ENCODE measurements at regions not wholly inside any gene's neighbourhood (a gene's known extent, or its start where the extent isn't known, plus 50 kb on each side); places are given as distances from the start of the nearest gene placed in this dataset.

DNA sequence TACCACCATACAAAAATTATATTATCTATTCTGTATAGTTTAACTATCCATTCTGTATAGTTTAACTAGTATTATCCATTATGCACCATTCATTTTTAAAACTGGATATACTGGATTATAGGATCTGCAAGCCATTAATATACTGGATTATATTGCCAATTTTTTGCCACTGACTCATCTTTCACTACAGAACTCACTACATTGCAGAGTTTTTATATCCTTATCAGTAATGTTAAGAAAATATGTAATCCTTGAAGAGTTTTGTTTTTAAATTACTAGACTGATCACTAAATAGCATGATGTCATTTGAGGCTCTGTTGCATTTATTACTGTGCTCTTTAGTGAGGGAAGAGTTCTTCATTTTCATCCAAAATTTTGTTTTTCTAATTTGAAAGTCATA lies 109.8 kb upstream of the SNX2 start:
- TF ChIP-seq CTCF (IDR thresholded peaks at IDR 0.05) (no peak), POLR2A (IDR thresholded peaks at IDR 0.05) (no peak), POLR2AphosphoS5 (IDR thresholded peaks at IDR 0.05) (no peak), EP300 (IDR thresholded peaks at IDR 0.05) (no peak)

Measured in gastroesophageal sphincter (tissue), 3 donors.